H9 (cell line): ENCODE measurements at regions not wholly inside any gene's neighbourhood (a gene's known extent, or its start where the extent isn't known, plus 50 kb on each side); places are given as distances from the start of the nearest gene placed in this dataset.

Experiments
- DNase-seq: peaks from one replicate; pipeline ENCODE4 v3.0.0-alpha.2; 2017
- H2AFZ ChIP-seq: one replicate; pipeline ENCODE4 v1.6.1; 2013; ENCODE audit warnings: mild to moderate bottlenecking, low read length, control low read depth, moderate library complexity
- H2AK5ac ChIP-seq: 2 replicates; pipeline ENCODE4 v1.6.1; 2013; ENCODE audit warnings: low read length, control low read depth, mixed read lengths; ENCODE audit not compliant: insufficient read length
- H2BK120ac ChIP-seq: one replicate; pipeline ENCODE4 v1.6.1; 2013; ENCODE audit warnings: low read depth, mild to moderate bottlenecking, low read length, control low read depth, inconsistent platforms; ENCODE audit not compliant: poor library complexity, severe bottlenecking
- H2BK12ac ChIP-seq: 2 replicates; pipeline ENCODE4 v1.6.1; 2013; ENCODE audit warnings: low read length, control low read depth, mixed read lengths, low read depth; ENCODE audit not compliant: insufficient read length
- H2BK15ac ChIP-seq: 2 replicates; pipeline ENCODE4 v1.6.1; 2013; ENCODE audit warnings: low read depth, low read length, control low read depth
- H2BK20ac ChIP-seq: one replicate; pipeline ENCODE4 v1.6.1; 2013; ENCODE audit warnings: low read depth, mild to moderate bottlenecking, low read length, control low read depth, inconsistent platforms; ENCODE audit not compliant: poor library complexity, severe bottlenecking
- H2BK5ac ChIP-seq: 2 replicates; pipeline ENCODE4 v1.6.1; 2013; ENCODE audit warnings: low read length, control low read depth, mixed read lengths; ENCODE audit not compliant: insufficient read length
- H3K14ac ChIP-seq: 2 replicates; pipeline ENCODE4 v1.6.1; 2013; ENCODE audit warnings: low read length, control low read depth; ENCODE audit not compliant: insufficient read depth
- H3K18ac ChIP-seq: 2 replicates; pipeline ENCODE4 v1.6.1; 2013; ENCODE audit warnings: low read depth, mild to moderate bottlenecking, mixed read lengths, low read length, control low read depth; ENCODE audit not compliant: insufficient read length
- H3K23ac ChIP-seq: 2 replicates; pipeline ENCODE4 v1.6.1; 2013; ENCODE audit warnings: low read length, control low read depth, mixed read lengths, low read depth; ENCODE audit not compliant: insufficient read length
- H3K23me2 ChIP-seq: 2 replicates; pipeline ENCODE4 v1.6.1; 2013; ENCODE audit warnings: low read depth, mild to moderate bottlenecking, mixed read lengths, low read length, control low read depth; ENCODE audit not compliant: insufficient read length, poor library complexity, severe bottlenecking
- H3K27ac ChIP-seq: 2 replicates; pipeline ENCODE4 v1.5.1; 2013; ENCODE audit warnings: low read length, control low read depth, mixed read lengths, low read depth; ENCODE audit not compliant: insufficient read length
- H3K27me3 ChIP-seq: 2 replicates; pipeline ENCODE4 v1.6.1; 2013; ENCODE audit warnings: low read length, control low read depth, inconsistent platforms; ENCODE audit not compliant: insufficient read depth
- H3K4ac ChIP-seq: 2 replicates; pipeline ENCODE4 v1.6.1; 2013; ENCODE audit warnings: low read depth, mild to moderate bottlenecking, control low read depth, inconsistent platforms, low read length, moderate library complexity
- H3K4me1 ChIP-seq: 2 replicates; pipeline ENCODE4 v1.6.1; 2013; ENCODE audit warnings: low read length, control low read depth, inconsistent platforms; ENCODE audit not compliant: insufficient read depth
- H3K4me2 ChIP-seq: 2 replicates; pipeline ENCODE4 v1.6.1; 2013; ENCODE audit warnings: low read length, control low read depth, mixed read lengths; ENCODE audit not compliant: insufficient read length, insufficient read depth
- H3K56ac ChIP-seq: 2 replicates; pipeline ENCODE4 v1.6.1; 2013; ENCODE audit warnings: low read depth, mild to moderate bottlenecking, mixed read lengths, low read length, control low read depth; ENCODE audit not compliant: insufficient read length
- H3K79me1 ChIP-seq: 2 replicates; pipeline ENCODE4 v1.6.1; 2013; ENCODE audit warnings: low read depth, mild to moderate bottlenecking, moderate library complexity, low read length, control low read depth, inconsistent platforms; ENCODE audit not compliant: insufficient read depth, poor library complexity, severe bottlenecking
- H3K79me2 ChIP-seq: 2 replicates; pipeline ENCODE4 v1.6.1; 2013; ENCODE audit warnings: low read length, control low read depth, inconsistent platforms; ENCODE audit not compliant: insufficient read depth
- H3K9ac ChIP-seq: 2 replicates; pipeline ENCODE4 v1.6.1; 2013; ENCODE audit warnings: low read length, control low read depth, mixed read lengths; ENCODE audit not compliant: insufficient read length; ENCODE audit errors: extremely low read depth
- H3K9me3 ChIP-seq: one replicate; pipeline ENCODE4 v1.6.1; 2013; ENCODE audit warnings: low read depth, low read length, inconsistent platforms; ENCODE audit not compliant: control insufficient read depth
- H3T11ph ChIP-seq: one replicate; pipeline ENCODE4 v1.6.1; 2013; ENCODE audit warnings: mild to moderate bottlenecking, low read length, control low read depth, inconsistent platforms
- H4K20me1 ChIP-seq: one replicate; pipeline ENCODE4 v1.6.1; 2013; ENCODE audit not compliant: control insufficient read depth, insufficient read length, insufficient read depth
- H4K5ac ChIP-seq: 2 replicates; pipeline ENCODE4 v1.6.1; 2013; ENCODE audit warnings: low read depth, mild to moderate bottlenecking, mixed read lengths, low read length, control low read depth; ENCODE audit not compliant: insufficient read length
- H4K8ac ChIP-seq: replicated peaks from 2 replicates; pipeline ENCODE4 v1.6.1; 2013; ENCODE audit warnings: low read length, control low read depth, mixed read lengths, low read depth; ENCODE audit not compliant: insufficient read length
- H4K91ac ChIP-seq: 2 replicates; pipeline ENCODE4 v1.6.1; 2013; ENCODE audit warnings: low read depth, mild to moderate bottlenecking, moderate library complexity, mixed read lengths, low read length, control low read depth; ENCODE audit not compliant: insufficient read length
- H3K27ac Mint-ChIP-seq, 3 experiments: 2 replicates in 2 of 3; 3 replicates in 1 of 3; pipeline ENCODE4 v1.8.0; 2020 to 2021; ENCODE audit warnings: mixed read lengths in 3 of 3, mild to moderate bottlenecking in 1 of 3, moderate library complexity in 1 of 3
- H3K27me3 Mint-ChIP-seq: 2 replicates; pipeline ENCODE4 v1.8.0; 2021; ENCODE audit warnings: low read depth, mild to moderate bottlenecking, moderate library complexity, mixed read lengths
- H3K36me3 Mint-ChIP-seq, 3 experiments: 2 replicates in 2 of 3; 3 replicates in 1 of 3; pipeline ENCODE4 v1.8.0; 2020 to 2021; ENCODE audit warnings: low read depth in 3 of 3, mixed read lengths in 3 of 3; ENCODE audit not compliant: insufficient read depth in 1 of 3
- H3K4me1 Mint-ChIP-seq, 2 experiments: 2 replicates each; pipeline ENCODE4 v1.8.0; 2020; ENCODE audit warnings: mixed read lengths in 2 of 2
- H3K4me3 Mint-ChIP-seq, 2 experiments: 2 replicates in 1 of 2; 3 replicates in 1 of 2; pipeline ENCODE4 v1.8.0; 2020 to 2021; ENCODE audit warnings: mild to moderate bottlenecking in 2 of 2, mixed read lengths in 2 of 2, moderate library complexity in 1 of 2
- H3K9me3 Mint-ChIP-seq, 2 experiments: 2 replicates in 1 of 2; 3 replicates in 1 of 2; pipeline ENCODE4 v1.8.0; 2020; ENCODE audit warnings: mild to moderate bottlenecking in 2 of 2, mixed read lengths in 2 of 2, moderate library complexity in 1 of 2
- CTCF ChIP-seq: fragments of 200-600 bp; sonication (generic); conservative IDR thresholded peaks from 3 replicates; pipeline ENCODE4 v1.8.0; 2021; ENCODE audit warnings: antibody characterized with exemption, mild to moderate bottlenecking
- WGBS: extraction: QIAGEN DNeasy Blood & Tissue Kit; methylation state at CpG from one replicate; pipeline ENCODE4 v1.1.7; 2013; ENCODE audit warnings: missing lambda C conversion rate, low lambda C conversion rate, mixed read lengths; ENCODE audit not compliant: insufficient read length; ENCODE audit errors: extremely low coverage; 5-methylcytosine and 5-hydroxymethylcytosine counted together

- Histone ChIP-seq H3K4me1 (no peaks in the 10 kb centered on the region), H4K91ac (no peak overlapping the region), H3K27me3 (no peaks in the 10 kb centered on the region), H2BK15ac (no peak overlapping the region), H3K79me2 (no peaks in the 10 kb centered on the region), H2AFZ (no peak overlapping the region), H3K18ac (no peak overlapping the region), H3K14ac (no peak overlapping the region), H3K4ac (no peak overlapping the region), H3T11ph (no peak overlapping the region), H2AK5ac (no peak overlapping the region), H3K79me1 (no peaks in the 10 kb centered on the region), H2BK12ac (no peak overlapping the region), H3K4me2 (no peak overlapping the region), H3K23me2 (no peaks in the 10 kb centered on the region), H2BK120ac (no peak overlapping the region), H3K27ac (no peak overlapping the region), H2BK20ac (no peak overlapping the region), H4K5ac (no peak overlapping the region), H2BK5ac (no peak overlapping the region), H3K23ac (no peak overlapping the region), H3K56ac (no peak overlapping the region), H4K20me1 (no peaks in the 10 kb centered on the region), H4K8ac (no peak overlapping the region), H3K9me3 (no peaks in the 10 kb centered on the region), H3K9ac (no peak overlapping the region)
- no peak for DNase-seq
- H3K9me3 Mint-ChIP-seq: peaks cover 0 to 3% of the 10 kb centered on the region in 2 experiments; a peak in 2 of 5 replicates
- no peaks in the 10 kb centered on the region; a peak in 1 of 7 replicates for H3K36me3 Mint-ChIP-seq
- no peak overlapping the region for H3K4me3 Mint-ChIP-seq
- no peak for TF ChIP-seq CTCF
- H3K27ac Mint-ChIP-seq: no peak overlapping the region
- WGBS: no CpG with 5 or more reads among the region's 1 CpG
- peaks cover 5% of the 10 kb centered on the region for H3K27me3 Mint-ChIP-seq
- H3K4me1 Mint-ChIP-seq: no peaks in the 10 kb centered on the region
Observed at GRCh38 chr5:38200872-38201557, 57.3 kb upstream of the EGFLAM start.
